ENCODE measurements at regions not wholly inside any gene's neighbourhood (a gene's known extent, or its start where the extent isn't known, plus 50 kb on each side); places are given as distances from the start of the nearest gene placed in this dataset.

DNA sequence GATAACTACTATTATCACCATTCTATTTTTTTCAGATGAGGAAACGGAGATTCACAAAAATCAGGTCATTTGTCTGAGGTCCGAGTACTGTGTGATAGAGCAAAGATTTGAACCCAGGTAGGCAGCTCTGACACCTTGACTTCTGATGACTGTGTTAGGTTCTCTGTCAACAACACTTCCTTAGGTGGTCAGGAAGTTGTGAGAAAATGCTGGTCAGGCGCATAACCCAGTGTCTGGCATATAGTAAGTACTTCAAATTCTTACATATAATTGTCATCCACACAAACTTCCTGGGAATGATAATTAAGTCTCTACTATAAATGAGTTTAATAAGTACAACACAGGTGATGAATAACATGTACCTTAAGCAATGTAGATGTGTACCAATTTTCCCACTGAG lies 381.5 kb downstream of the NEBL start:
- CTCF ChIA-PET, result no interaction called here
- POLR2A ChIA-PET, result no interaction called here
- DNase-seq (ENCODE audit: low read depth in 1 of 2, low spot score in 1 of 2) (no peak), ATAC-seq (no peak), FAIRE-seq (no peak)
- Histone ChIP-seq H3K4me1 (no peaks in the 10 kb centered on the region), H3K27ac (no peak overlapping the region), H3K4me2 (no peak overlapping the region), H3K4me3 (no peak overlapping the region), H3K9me3 (no peaks in the 10 kb centered on the region)
- WGBS (ENCODE audit: missing lambda C conversion rate), result 29% methylated on average over 3 of the region's 3 CpGs
- TF ChIP-seq, protein P1, sequence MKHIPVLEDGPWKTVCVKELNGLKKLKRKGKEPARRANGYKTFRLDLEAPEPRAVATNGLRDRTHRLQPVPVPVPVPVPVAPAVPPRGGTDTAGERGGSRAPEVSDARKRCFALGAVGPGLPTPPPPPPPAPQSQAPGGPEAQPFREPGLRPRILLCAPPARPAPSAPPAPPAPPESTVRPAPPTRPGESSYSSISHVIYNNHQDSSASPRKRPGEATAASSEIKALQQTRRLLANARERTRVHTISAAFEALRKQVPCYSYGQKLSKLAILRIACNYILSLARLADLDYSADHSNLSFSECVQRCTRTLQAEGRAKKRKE (CRISPR knock-in tag; IDR thresholded peaks at IDR 0.05; ENCODE audit: low read depth), result no peak
- no peak for TF ChIP-seq RAD21 (conservative IDR thresholded peaks at IDR 0.05 in 1 of 2, IDR thresholded peaks at IDR 0.05 in 1 of 2)

DNA sequence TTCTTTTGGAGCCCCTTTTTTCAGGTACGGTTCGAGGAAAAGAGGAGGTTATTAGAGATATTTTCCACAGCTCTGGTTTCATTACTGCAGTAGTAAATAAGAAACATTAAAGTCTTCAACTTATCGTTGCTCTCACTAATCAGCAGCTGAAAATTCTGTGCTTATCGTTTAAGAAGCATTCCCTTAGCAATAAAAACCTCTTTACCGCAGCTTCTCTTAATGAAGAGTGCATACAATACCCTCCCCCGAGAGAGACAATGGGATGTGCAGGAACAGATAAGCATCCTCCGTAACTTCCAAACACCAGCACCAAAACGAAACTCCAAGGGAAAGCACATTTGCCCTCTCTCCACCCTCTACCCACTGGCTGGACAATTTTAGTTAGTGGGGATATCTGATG lies 384.5 kb downstream of the NEBL start:
- no peak overlapping the region for H3K27ac ChIP-seq
- H3K4me1 ChIP-seq, result no peaks in the 10 kb centered on the region
- 10% methylated on average over 8 of the region's 8 CpGs for WGBS (ENCODE audit: missing lambda C conversion rate)
- DNase-seq (ENCODE audit: low read depth in 1 of 2, low spot score in 1 of 2) (no peak), ATAC-seq (no peak), FAIRE-seq (no peak)
- ChIA-PET POLR2A (no interaction called here), CTCF (no interaction called here)
- H3K4me3 ChIP-seq, result no peak overlapping the region
- TF ChIP-seq CEBPB (IDR thresholded peaks at IDR 0.05) (no peak), SMC3 (IDR thresholded peaks at IDR 0.05) (no peak), NPAS2 (CRISPR knock-in tag; IDR thresholded peaks at IDR 0.05; ENCODE audit: borderline replicate concordance) (no peak), GATA3 (IDR thresholded peaks at IDR 0.05; ENCODE audit: borderline replicate concordance) (no peak), JUN (IDR thresholded peaks at IDR 0.05) (no peak), MAFK (IDR thresholded peaks at IDR 0.05; ENCODE audit: partially characterized antibody) (no peak), CHD4 (IDR thresholded peaks at IDR 0.05; ENCODE audit: borderline replicate concordance) (no peak), TP53 (CRISPR knock-in tag; IDR thresholded peaks at IDR 0.05) (no peak), KDM5A (IDR thresholded peaks at IDR 0.05) (no peak), RARB (CRISPR knock-in tag; IDR thresholded peaks at IDR 0.05) (no peak)
- TF ChIP-seq, protein P2, sequence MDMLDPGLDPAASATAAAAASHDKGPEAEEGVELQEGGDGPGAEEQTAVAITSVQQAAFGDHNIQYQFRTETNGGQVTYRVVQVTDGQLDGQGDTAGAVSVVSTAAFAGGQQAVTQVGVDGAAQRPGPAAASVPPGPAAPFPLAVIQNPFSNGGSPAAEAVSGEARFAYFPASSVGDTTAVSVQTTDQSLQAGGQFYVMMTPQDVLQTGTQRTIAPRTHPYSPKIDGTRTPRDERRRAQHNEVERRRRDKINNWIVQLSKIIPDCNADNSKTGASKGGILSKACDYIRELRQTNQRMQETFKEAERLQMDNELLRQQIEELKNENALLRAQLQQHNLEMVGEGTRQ (IDR thresholded peaks at IDR 0.05), result no peak
- no peak overlapping the region for H3K4me2 ChIP-seq
- H3K9me3 ChIP-seq, result no peaks in the 10 kb centered on the region

DNA sequence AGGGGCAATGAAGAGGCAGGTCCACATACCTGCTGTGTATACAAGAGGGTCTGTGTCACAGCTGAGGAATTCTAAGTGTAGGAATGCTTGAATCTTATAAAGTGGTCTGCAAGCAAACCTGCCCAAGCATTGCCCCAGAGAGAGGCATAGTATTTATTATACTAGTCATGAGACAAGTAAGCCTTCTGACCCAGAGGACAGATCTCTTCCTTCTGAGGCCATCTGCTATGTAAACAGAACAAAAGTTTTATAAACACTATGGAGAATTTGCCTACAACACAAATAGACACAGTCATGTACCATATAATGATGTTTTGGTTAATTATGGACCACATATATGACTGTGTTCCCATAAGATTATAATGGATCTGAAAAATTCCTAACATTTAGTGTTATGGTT lies 388.2 kb downstream of the NEBL start:
- Histone ChIP-seq H3K4me1 (no peaks in the 10 kb centered on the region), H3K9me3 (no peaks in the 10 kb centered on the region), H3K4me3 (no peak overlapping the region), H3K27ac (no peak overlapping the region), H3K4me2 (no peak overlapping the region)
- CTCF ChIA-PET, result no interaction called here
- TF ChIP-seq POLR2AphosphoS2 (conservative IDR thresholded peaks at IDR 0.05; ENCODE audit: low read length) (no peak), CHD2 (IDR thresholded peaks at IDR 0.05; ENCODE audit: low read length, partially characterized antibody) (no peak), JUNB (IDR thresholded peaks at IDR 0.05) (no peak), FOXS1 (CRISPR knock-in tag; IDR thresholded peaks at IDR 0.05) (no peak), TFCP2L1 (CRISPR knock-in tag; IDR thresholded peaks at IDR 0.05) (no peak), ESRRA (IDR thresholded peaks at IDR 0.05; ENCODE audit: borderline replicate concordance, low read length) (no peak), EHF (CRISPR knock-in tag; IDR thresholded peaks at IDR 0.05) (no peak), ZNF302 (CRISPR knock-in tag; IDR thresholded peaks at IDR 0.05) (no peak)
- TF ChIP-seq, protein P3, sequence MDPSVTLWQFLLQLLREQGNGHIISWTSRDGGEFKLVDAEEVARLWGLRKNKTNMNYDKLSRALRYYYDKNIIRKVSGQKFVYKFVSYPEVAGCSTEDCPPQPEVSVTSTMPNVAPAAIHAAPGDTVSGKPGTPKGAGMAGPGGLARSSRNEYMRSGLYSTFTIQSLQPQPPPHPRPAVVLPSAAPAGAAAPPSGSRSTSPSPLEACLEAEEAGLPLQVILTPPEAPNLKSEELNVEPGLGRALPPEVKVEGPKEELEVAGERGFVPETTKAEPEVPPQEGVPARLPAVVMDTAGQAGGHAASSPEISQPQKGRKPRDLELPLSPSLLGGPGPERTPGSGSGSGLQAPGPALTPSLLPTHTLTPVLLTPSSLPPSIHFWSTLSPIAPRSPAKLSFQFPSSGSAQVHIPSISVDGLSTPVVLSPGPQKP (IDR thresholded peaks at IDR 0.05; ENCODE audit: low read depth, low read length), result no peak
- TF ChIP-seq, protein P2 (IDR thresholded peaks at IDR 0.05), result no peak
- TF ChIP-seq, protein P1 (CRISPR knock-in tag; IDR thresholded peaks at IDR 0.05; ENCODE audit: low read depth), result no peak
- no peak for FAIRE-seq
- POLR2A ChIA-PET, result no interaction called here
- ATAC-seq, result no peak
- DNase-seq (ENCODE audit: low read depth in 1 of 2, low spot score in 1 of 2), result no peak

All from A549 (cell line).